ENCODE measurements at regions not wholly inside any gene's neighbourhood (a gene's known extent, or its start where the extent isn't known, plus 50 kb on each side); places are given as distances from the start of the nearest gene placed in this dataset.

- H3K27me3 Mint-ChIP-seq: no peaks in the 10 kb centered on the region
- H3K4me3 Mint-ChIP-seq: no peak overlapping the region
- H3K9me3 Mint-ChIP-seq: no peaks in the 10 kb centered on the region
- no peak overlapping the region for H3K27ac Mint-ChIP-seq
- no peak for DNase-seq
- H3K36me3 Mint-ChIP-seq: no peaks in the 10 kb centered on the region
- no peaks in the 10 kb centered on the region for H3K4me1 Mint-ChIP-seq
These were observed 465.6 kb upstream of the TRIB2 start for GRCh38 chr2:12251121-12251520.

GRCh38 chr2:12251749-12252148, 465.0 kb upstream of the TRIB2 start:
- H3K36me3 Mint-ChIP-seq: no peaks in the 10 kb centered on the region

GRCh38 chr2:12253167-12253778, 463.5 kb upstream of the TRIB2 start:
- DNase-seq: no peak
- Mint-ChIP-seq H3K27ac (no peak overlapping the region), H3K27me3 (no peaks in the 10 kb centered on the region), H3K4me3 (no peak overlapping the region), H3K36me3 (no peaks in the 10 kb centered on the region), H3K4me1 (no peaks in the 10 kb centered on the region), H3K9me3 (no peaks in the 10 kb centered on the region)

More at GRCh38 chr2:12251749-12252148, 465.0 kb upstream of the TRIB2 start:
- no peak for DNase-seq
- Mint-ChIP-seq H3K4me3 (no peak overlapping the region), H3K9me3 (no peaks in the 10 kb centered on the region), H3K4me1 (no peaks in the 10 kb centered on the region), H3K27me3 (no peaks in the 10 kb centered on the region), H3K27ac (no peak overlapping the region)

GRCh38 chr2:12254280-12254860, 462.4 kb upstream of the TRIB2 start:
- Mint-ChIP-seq H3K27ac (no peak overlapping the region), H3K4me1 (no peaks in the 10 kb centered on the region)

GRCh38 chr2:12256206-12256605, 460.5 kb upstream of the TRIB2 start:
- no peak overlapping the region for H3K4me3 Mint-ChIP-seq
- no peak overlapping the region for H3K27ac Mint-ChIP-seq
- peaks cover 2% of the 10 kb centered on the region for H3K9me3 Mint-ChIP-seq
- no peaks in the 10 kb centered on the region for H3K4me1 Mint-ChIP-seq
- no peaks in the 10 kb centered on the region for H3K27me3 Mint-ChIP-seq
- no peaks in the 10 kb centered on the region for H3K36me3 Mint-ChIP-seq
- no peak for DNase-seq

More at GRCh38 chr2:12254280-12254860, 462.4 kb upstream of the TRIB2 start:
- Mint-ChIP-seq H3K9me3 (no peaks in the 10 kb centered on the region), H3K36me3 (no peaks in the 10 kb centered on the region), H3K27me3 (no peaks in the 10 kb centered on the region), H3K4me3 (no peak overlapping the region)
- no peak for DNase-seq

GRCh38 chr2:12257476-12257875, 459.3 kb upstream of the TRIB2 start:
- Mint-ChIP-seq H3K27me3 (no peaks in the 10 kb centered on the region), H3K27ac (no peak overlapping the region), H3K36me3 (no peaks in the 10 kb centered on the region), H3K4me3 (no peak overlapping the region), H3K4me1 (peaks cover under 1% of the 10 kb centered on the region), H3K9me3 (peaks cover 4% of the 10 kb centered on the region)
- no peak for DNase-seq

GRCh38 chr2:12259493-12259892, 457.2 kb upstream of the TRIB2 start:
- Mint-ChIP-seq H3K4me3 (no peak overlapping the region), H3K36me3 (no peaks in the 10 kb centered on the region), H3K9me3 (peaks cover 4% of the 10 kb centered on the region), H3K4me1 (peaks cover 12% of the 10 kb centered on the region), H3K27me3 (no peaks in the 10 kb centered on the region), H3K27ac (no peak overlapping the region)
- no peak for DNase-seq

GRCh38 chr2:12261986-12262680, 454.6 kb upstream of the TRIB2 start:
- Mint-ChIP-seq H3K4me3 (no peak overlapping the region), H3K27me3 (no peaks in the 10 kb centered on the region), H3K27ac (no peak overlapping the region), H3K4me1 (peaks cover 14% of the 10 kb centered on the region), H3K9me3 (peaks cover 4% of the 10 kb centered on the region), H3K36me3 (peaks cover 2% of the 10 kb centered on the region)
- no peak for DNase-seq

- H3K4me3 Mint-ChIP-seq: no peak overlapping the region
- no peaks in the 10 kb centered on the region for H3K27me3 Mint-ChIP-seq
- peaks cover 2% of the 10 kb centered on the region for H3K36me3 Mint-ChIP-seq
- no peak overlapping the region for H3K27ac Mint-ChIP-seq
- peaks cover 4% of the 10 kb centered on the region for H3K9me3 Mint-ChIP-seq
- DNase-seq: no peak
- peaks cover 14% of the 10 kb centered on the region for H3K4me1 Mint-ChIP-seq
These were observed 453.9 kb upstream of the TRIB2 start for GRCh38 chr2:12262681-12263436.

GRCh38 chr2:12263730-12264129, 453.0 kb upstream of the TRIB2 start:
- DNase-seq: no peak
- Mint-ChIP-seq H3K4me3 (no peak overlapping the region), H3K36me3 (peaks cover 2% of the 10 kb centered on the region), H3K27ac (no peak overlapping the region), H3K4me1 (peaks cover 14% of the 10 kb centered on the region), H3K27me3 (no peaks in the 10 kb centered on the region), H3K9me3 (peaks cover 4% of the 10 kb centered on the region)

GRCh38 chr2:12264146-12264545, 452.6 kb upstream of the TRIB2 start:
- no peaks in the 10 kb centered on the region for H3K27me3 Mint-ChIP-seq
- H3K36me3 Mint-ChIP-seq: peaks cover 2% of the 10 kb centered on the region
- no peak overlapping the region for H3K27ac Mint-ChIP-seq
- H3K4me1 Mint-ChIP-seq: peaks cover 14% of the 10 kb centered on the region
- no peak for DNase-seq
- peaks cover 4% of the 10 kb centered on the region for H3K9me3 Mint-ChIP-seq
- H3K4me3 Mint-ChIP-seq: no peak overlapping the region

- Mint-ChIP-seq H3K9me3 (peaks cover 4% of the 10 kb centered on the region), H3K4me3 (no peak overlapping the region), H3K4me1 (peaks cover 14% of the 10 kb centered on the region), H3K27ac (no peak overlapping the region), H3K27me3 (no peaks in the 10 kb centered on the region), H3K36me3 (peaks cover 2% of the 10 kb centered on the region)
- no peak for DNase-seq
These were observed 451.1 kb upstream of the TRIB2 start for GRCh38 chr2:12265646-12266045.

- H3K36me3 Mint-ChIP-seq: peaks cover 2% of the 10 kb centered on the region
- no peaks in the 10 kb centered on the region for H3K27me3 Mint-ChIP-seq
- no peak for DNase-seq
- H3K4me1 Mint-ChIP-seq: peaks cover 23% of the 10 kb centered on the region
- H3K27ac Mint-ChIP-seq: no peak overlapping the region
- no peak overlapping the region for H3K4me3 Mint-ChIP-seq
- no peaks in the 10 kb centered on the region for H3K9me3 Mint-ChIP-seq
These were observed 449.7 kb upstream of the TRIB2 start for GRCh38 chr2:12267042-12267441.

GRCh38 chr2:12269041-12269972, 447.4 kb upstream of the TRIB2 start:
- Mint-ChIP-seq H3K4me3 (no peak overlapping the region), H3K27me3 (no peaks in the 10 kb centered on the region), H3K4me1 (peaks cover 17% of the 10 kb centered on the region), H3K27ac (no peak overlapping the region), H3K9me3 (no peaks in the 10 kb centered on the region), H3K36me3 (peaks cover 2% of the 10 kb centered on the region)
- DNase-seq: no peak

Data from activated naive CD8-positive, alpha-beta T cell treated with anti-CD3 and anti-CD28 coated beads for 36 hours (primary cell).